ENCODE measurements at regions not wholly inside any gene's neighbourhood (a gene's known extent, or its start where the extent isn't known, plus 50 kb on each side); places are given as distances from the start of the nearest gene placed in this dataset.

- TF ChIP-seq CTCF (tag by site-specific recombination; IDR thresholded peaks at IDR 0.05) (no peak), KLF9 (tag by site-specific recombination; IDR thresholded peaks at IDR 0.05; ENCODE audit: low read depth) (no peak), SALL2 (tag by site-specific recombination; IDR thresholded peaks at IDR 0.05; ENCODE audit: borderline replicate concordance) (no peak), ZNF791 (tag by site-specific recombination; IDR thresholded peaks at IDR 0.05) (no peak), ZNF670 (tag by site-specific recombination; IDR thresholded peaks at IDR 0.05; ENCODE audit: low read depth) (no peak), KLF16 (tag by site-specific recombination; IDR thresholded peaks at IDR 0.05) (no peak), ZNF26 (tag by site-specific recombination; IDR thresholded peaks at IDR 0.05) (no peak), ATF2 (tag by site-specific recombination; IDR thresholded peaks at IDR 0.05; ENCODE audit: low read depth) (no peak)
Measured at GRCh38 chr4:164615964-164616363, 138.0 kb upstream of the SMIM31 start.
